AG04449 (cell line): ENCODE measurements at regions not wholly inside any gene's neighbourhood (a gene's known extent, or its start where the extent isn't known, plus 50 kb on each side); places are given as distances from the start of the nearest gene placed in this dataset.

Source experiments
- CTCF ChIA-PET: fragments of 350-600 bp; formaldehyde crosslinking; extraction: SDS; loops from one replicate; lab custom pipeline; 2021; ENCODE audit warnings: antibody characterized with exemption; lab: Yijun Ruan, JAX
- POLR2A ChIA-PET: fragments of 400-600, 350-600 bp; formaldehyde crosslinking; extraction: SDS; loops from one replicate; lab custom pipeline; 2020; ENCODE audit warnings: antibody characterized with exemption, inconsistent platforms; lab: Yijun Ruan, JAX
- DNase-seq: peaks from one replicate; pipeline ENCODE4 v3.0.0-alpha.2; 2010; ENCODE audit warnings: low read depth, low spot score
- H3K4me3 ChIP-seq: 2 replicates; pipeline ENCODE4 v1.5.1; 2011; ENCODE audit warnings: low read depth, mild to moderate bottlenecking, control low read depth, low read length
- CTCF ChIP-seq: IDR thresholded peaks from one replicate; pipeline ENCODE4 v1.5.1; 2011; ENCODE audit warnings: mild to moderate bottlenecking, moderate library complexity, low read length, control low read depth, inconsistent platforms; ENCODE audit not compliant: insufficient read depth; ENCODE audit errors: missing control alignments

GRCh38 chr1:157315544-157315943 lies 177.3 kb upstream of the ETV3 start:
- ChIA-PET CTCF (no interaction called here), POLR2A (no interaction called here)
- H3K4me3 ChIP-seq, result no peak overlapping the region
- no peak for TF ChIP-seq CTCF
- DNase-seq, result no peak

- no peak overlapping the region for H3K4me3 ChIP-seq
- no peak for DNase-seq
- ChIA-PET CTCF (no interaction called here), POLR2A (no interaction called here)
- TF ChIP-seq CTCF, result no peak
Measured at GRCh38 chr1:157314408-157314807, 176.2 kb upstream of the ETV3 start.

- no peak for TF ChIP-seq CTCF
- DNase-seq, result no peak
- ChIA-PET CTCF (no interaction called here), POLR2A (no interaction called here)
- no peak overlapping the region for H3K4me3 ChIP-seq
Measured at GRCh38 chr1:157313240-157313807, 175.1 kb upstream of the ETV3 start.

GRCh38 chr1:157312082-157312812 lies 174.1 kb upstream of the ETV3 start:
- no peak for TF ChIP-seq CTCF
- H3K4me3 ChIP-seq, result no peak overlapping the region
- DNase-seq, result no peak
- ChIA-PET POLR2A (no interaction called here), CTCF (interaction anchor here (1.2 kb wide), 1 partner anchor 156 kb away, joined by 3 read pairs; no protein-coding TSS in a partner anchor)

GRCh38 chr1:157311730-157312081 lies 173.5 kb upstream of the ETV3 start:
- POLR2A ChIA-PET, result no interaction called here
- DNase-seq, result no peak
- no peak overlapping the region for H3K4me3 ChIP-seq
- TF ChIP-seq CTCF, result no peak
- CTCF ChIA-PET, result interaction anchor here (1.2 kb wide), 1 partner anchor 156 kb away, joined by 3 read pairs; no protein-coding TSS in a partner anchor
